ENCODE measurements at regions not wholly inside any gene's neighbourhood (a gene's known extent, or its start where the extent isn't known, plus 50 kb on each side); places are given as distances from the start of the nearest gene placed in this dataset.

DNA sequence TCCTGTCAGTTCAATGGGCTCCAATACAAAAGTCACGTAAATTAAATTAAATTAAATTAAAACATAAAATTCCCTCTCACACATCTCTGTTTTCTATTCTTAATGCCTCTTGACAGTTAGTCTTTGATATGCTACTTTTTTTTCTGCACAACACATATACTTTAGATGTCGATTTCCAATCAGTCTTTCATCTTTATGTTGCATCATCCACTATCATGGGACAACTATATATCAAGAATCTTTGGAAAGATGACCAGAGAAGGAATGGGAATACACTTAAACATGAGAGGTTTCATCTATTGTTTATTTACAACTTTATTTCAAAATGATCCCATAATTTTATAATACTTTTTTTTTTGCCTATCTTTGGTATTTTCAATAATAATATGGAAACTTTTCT lies 733.3 kb upstream of the FANCL start:
- TF ChIP-seq, protein P1, sequence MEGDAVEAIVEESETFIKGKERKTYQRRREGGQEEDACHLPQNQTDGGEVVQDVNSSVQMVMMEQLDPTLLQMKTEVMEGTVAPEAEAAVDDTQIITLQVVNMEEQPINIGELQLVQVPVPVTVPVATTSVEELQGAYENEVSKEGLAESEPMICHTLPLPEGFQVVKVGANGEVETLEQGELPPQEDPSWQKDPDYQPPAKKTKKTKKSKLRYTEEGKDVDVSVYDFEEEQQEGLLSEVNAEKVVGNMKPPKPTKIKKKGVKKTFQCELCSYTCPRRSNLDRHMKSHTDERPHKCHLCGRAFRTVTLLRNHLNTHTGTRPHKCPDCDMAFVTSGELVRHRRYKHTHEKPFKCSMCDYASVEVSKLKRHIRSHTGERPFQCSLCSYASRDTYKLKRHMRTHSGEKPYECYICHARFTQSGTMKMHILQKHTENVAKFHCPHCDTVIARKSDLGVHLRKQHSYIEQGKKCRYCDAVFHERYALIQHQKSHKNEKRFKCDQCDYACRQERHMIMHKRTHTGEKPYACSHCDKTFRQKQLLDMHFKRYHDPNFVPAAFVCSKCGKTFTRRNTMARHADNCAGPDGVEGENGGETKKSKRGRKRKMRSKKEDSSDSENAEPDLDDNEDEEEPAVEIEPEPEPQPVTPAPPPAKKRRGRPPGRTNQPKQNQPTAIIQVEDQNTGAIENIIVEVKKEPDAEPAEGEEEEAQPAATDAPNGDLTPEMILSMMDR (IDR thresholded peaks at IDR 0.05; ENCODE audit: low read depth, low read length) = no peak
- H3K4me3 ChIP-seq (ENCODE audit: low read depth, low read length) = no peak overlapping the region

DNA sequence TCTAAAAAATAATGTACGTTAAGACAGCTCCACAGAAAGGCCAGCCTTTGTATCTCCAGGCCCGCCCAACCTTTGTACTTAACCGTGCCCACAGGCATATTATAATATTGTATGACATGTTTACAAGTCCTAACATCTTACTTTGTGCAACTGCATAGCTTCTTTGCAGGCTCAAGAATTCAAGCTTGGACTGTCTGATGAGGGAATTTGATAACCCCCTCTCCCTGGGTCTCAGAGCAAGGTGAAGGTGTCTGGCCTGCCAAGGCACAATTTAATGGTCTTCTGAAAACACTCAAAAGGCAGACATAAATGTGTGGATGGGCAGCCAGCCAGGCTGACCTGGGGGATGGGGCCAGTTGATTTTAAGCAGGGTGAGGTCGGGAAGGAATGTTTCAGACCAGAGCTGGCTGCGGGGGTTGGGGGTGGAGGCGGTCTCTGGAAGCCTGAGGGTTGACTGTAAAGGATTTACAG lies 732.7 kb upstream of the FANCL start:
- TF ChIP-seq, protein P1 (IDR thresholded peaks at IDR 0.05; ENCODE audit: low read depth, low read length) = no peak
- H3K4me3 ChIP-seq (ENCODE audit: low read depth, low read length) = no peak overlapping the region

DNA sequence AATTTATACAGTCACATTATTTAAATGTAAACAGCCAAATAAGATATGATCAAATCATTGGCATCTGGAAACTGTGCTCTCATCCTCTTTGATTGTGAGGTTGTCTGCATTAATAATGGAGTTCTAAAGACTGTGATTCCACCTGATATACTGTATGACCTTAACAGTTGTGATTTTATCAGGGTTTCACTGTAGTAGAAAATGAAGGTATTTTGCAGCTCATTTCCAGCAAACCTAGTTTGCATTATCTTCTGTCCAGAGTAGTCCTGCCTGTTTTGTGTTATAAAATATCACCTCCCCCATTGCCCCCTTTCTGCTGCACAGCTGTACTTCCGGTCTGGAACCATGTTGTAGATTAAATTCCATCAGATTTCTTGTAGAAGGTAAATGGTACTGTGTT lies 731.6 kb upstream of the FANCL start:
- TF ChIP-seq, protein P1 (IDR thresholded peaks at IDR 0.05; ENCODE audit: low read depth, low read length) = no peak
- H3K4me3 ChIP-seq (ENCODE audit: low read depth, low read length) = no peak overlapping the region

DNA sequence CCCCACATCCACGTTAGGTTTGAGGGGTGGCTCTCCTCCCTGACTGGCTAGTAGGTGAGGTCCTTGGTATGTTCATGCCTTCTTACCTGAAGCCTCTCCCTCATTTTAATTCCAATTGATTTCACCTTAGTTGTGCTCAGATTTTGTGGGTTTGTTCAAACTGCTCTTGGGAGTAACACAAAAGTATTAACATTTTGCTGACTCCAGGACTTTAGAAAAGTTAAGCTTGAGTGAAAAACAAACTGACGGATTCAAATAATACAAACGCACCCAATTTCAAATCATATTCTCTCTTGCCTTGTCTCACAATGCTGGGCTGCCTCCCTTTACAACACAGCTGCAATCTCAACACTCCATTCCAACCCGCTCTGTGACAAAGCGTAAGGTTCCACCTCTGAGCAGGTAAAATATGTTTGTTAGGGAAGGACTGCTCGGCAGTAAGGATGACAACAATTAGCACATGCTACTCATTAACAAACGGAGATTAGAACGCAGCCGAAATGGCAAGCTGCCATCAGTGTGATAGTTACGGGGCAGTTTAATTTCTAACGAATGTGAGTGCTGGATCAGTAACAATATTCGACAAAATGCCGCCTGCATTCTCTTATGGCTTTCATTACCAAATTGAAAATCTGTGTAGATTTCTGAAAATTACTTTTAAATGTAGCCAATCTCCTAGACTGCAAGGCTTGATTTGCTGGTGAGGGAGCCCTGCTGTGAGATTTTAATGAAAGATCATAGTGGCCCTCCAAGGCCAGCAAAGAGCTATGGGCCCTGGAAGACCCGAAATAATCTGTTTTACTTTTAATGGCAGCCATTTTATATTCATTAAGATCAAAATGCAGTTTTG lies 730.6 kb upstream of the FANCL start:
- no peak overlapping the region for H3K4me3 ChIP-seq (ENCODE audit: low read depth, low read length)
- TF ChIP-seq, protein P1 (IDR thresholded peaks at IDR 0.05; ENCODE audit: low read depth, low read length) = no peak

DNA sequence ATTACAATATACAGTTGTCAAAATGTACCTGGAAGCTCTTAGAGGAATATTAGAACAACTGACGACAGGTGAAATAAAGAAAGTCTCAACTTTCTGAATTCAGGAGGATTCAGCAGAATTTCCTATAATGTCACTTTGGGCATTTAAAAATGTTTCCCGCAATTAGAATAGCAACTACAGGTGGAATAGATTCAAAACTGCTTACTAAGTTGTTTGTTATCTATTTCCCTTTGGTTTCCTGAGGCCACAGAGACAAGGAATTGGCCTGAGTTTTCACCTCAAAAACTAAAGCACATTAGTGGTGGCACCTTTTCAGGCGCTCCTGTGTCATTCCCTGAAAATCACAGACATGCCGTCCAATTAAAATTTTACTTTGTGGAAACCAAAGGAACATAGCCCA lies 729.2 kb upstream of the FANCL start:
- TF ChIP-seq, protein P1 (IDR thresholded peaks at IDR 0.05; ENCODE audit: low read depth, low read length) = no peak

DNA sequence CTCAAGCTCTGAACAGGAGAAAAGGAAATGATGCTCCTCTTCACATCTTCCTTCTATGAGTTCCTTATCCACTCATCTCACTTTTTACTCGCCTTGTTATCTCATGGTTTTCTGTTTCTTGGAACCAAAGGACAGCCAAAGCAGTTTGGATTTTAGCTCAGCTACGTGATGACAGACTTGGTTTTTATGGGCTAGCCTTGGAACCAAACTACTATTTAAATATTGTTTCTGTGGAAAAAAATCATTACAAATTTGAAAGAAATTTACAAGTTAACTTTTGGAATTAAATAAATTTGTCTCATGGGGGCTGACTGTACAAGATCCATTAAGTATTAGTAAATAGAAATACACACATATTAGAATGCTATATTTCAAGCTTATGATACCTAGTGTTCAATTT lies 727.8 kb upstream of the FANCL start:
- TF ChIP-seq, protein P1 (IDR thresholded peaks at IDR 0.05; ENCODE audit: low read depth, low read length) = no peak
- no peak overlapping the region for H3K4me3 ChIP-seq (ENCODE audit: low read depth, low read length)

More for the DNA sequence above, 729.2 kb upstream of the FANCL start:
- H3K4me3 ChIP-seq (ENCODE audit: low read depth, low read length) = no peak overlapping the region

DNA sequence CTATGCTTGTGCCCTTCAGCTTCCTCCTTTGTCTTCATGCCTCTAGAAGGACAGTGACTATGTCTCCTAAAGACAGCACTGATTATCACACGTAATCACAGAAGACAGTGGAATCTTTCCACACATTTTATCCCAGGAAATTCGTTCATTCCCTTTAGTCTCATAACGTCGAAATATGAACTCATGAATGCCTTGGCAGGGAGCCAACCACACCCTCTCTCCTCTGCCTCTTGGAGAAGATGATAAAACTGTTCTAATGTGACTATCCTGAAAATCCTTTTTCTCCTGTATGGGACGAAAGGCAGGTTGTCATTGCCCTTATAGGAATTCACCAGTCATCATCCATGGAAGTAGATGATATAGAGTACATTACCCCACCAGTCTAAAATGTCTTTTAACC lies 726.6 kb upstream of the FANCL start:
- TF ChIP-seq, protein P1 (IDR thresholded peaks at IDR 0.05; ENCODE audit: low read depth, low read length) = no peak

More for the DNA sequence above, 726.6 kb upstream of the FANCL start:
- no peak overlapping the region for H3K4me3 ChIP-seq (ENCODE audit: low read depth, low read length)

Data from WI38 (cell line).